Small intestine (tissue), 7 donors: ENCODE measurements at regions not wholly inside any gene's neighbourhood (a gene's known extent, or its start where the extent isn't known, plus 50 kb on each side); places are given as distances from the start of the nearest gene placed in this dataset.

Experiments used
- DNase-seq, 2 donors: peaks; one replicate each; pipeline versions ENCODE4 v3.0.0 to v3.0.0-alpha.2; 2013
- FAIRE-seq: peaks from 2 replicates; lab custom pipeline; 2012; peaks lifted over from hg19 to GRCh38; lab: Jason Lieb, UNC
- H3K27ac ChIP-seq, 3 donors: one replicate each; pipeline ENCODE4 v1.5.1; 2013; ENCODE audit warnings: low read length in 2 of 3, mild to moderate bottlenecking in 2 of 3, control low read depth in 1 of 3, inconsistent platforms in 1 of 3, low read depth in 1 of 3, moderate library complexity in 1 of 3
- H3K27me3 ChIP-seq, 3 donors: one replicate each; pipeline ENCODE4 v1.6.1; 2013; ENCODE audit warnings: low read length in 3 of 3, inconsistent platforms in 1 of 3; ENCODE audit not compliant: control insufficient read depth in 3 of 3, insufficient read depth in 3 of 3
- H3K36me3 ChIP-seq, 3 donors: one replicate each; pipeline ENCODE4 v1.6.1; 2013; ENCODE audit warnings: low read length in 3 of 3, inconsistent platforms in 1 of 3, low read depth in 1 of 3, mild to moderate bottlenecking in 1 of 3, moderate library complexity in 1 of 3; ENCODE audit not compliant: control insufficient read depth in 3 of 3, insufficient read depth in 2 of 3
- H3K4me1 ChIP-seq, 3 donors: one replicate each; pipeline ENCODE4 v1.6.1; 2013; ENCODE audit warnings: low read length in 2 of 3, inconsistent platforms in 1 of 3, low read depth in 1 of 3, mild to moderate bottlenecking in 1 of 3, moderate library complexity in 1 of 3; ENCODE audit not compliant: control insufficient read depth in 3 of 3, insufficient read depth in 2 of 3
- H3K4me3 ChIP-seq, 3 donors: one replicate each; pipeline ENCODE4 v1.5.1; 2013; ENCODE audit warnings: low read length in 3 of 3, control low read depth in 1 of 3, inconsistent platforms in 1 of 3, low read depth in 1 of 3, mild to moderate bottlenecking in 1 of 3, moderate library complexity in 1 of 3
- H3K9me3 ChIP-seq, 2 donors: one replicate each; pipeline ENCODE4 v1.6.1; 2013; ENCODE audit warnings: low read depth in 1 of 2, low read length in 1 of 2; ENCODE audit not compliant: control insufficient read depth in 2 of 2, insufficient read depth in 1 of 2
- WGBS, 3 donors: extraction: QIAGEN DNeasy Blood & Tissue Kit; methylation state at CpG; one replicate each; pipeline ENCODE4 v1.1.7; 2013; 5-methylcytosine and 5-hydroxymethylcytosine counted together
- donor health status: healthy with polysubstance abuse.
- donor health status: control.
- donor health status: control.
- donor health status: Bipolar disorder and iron deficiency.
- donor health status: healthy.

- H3K27ac ChIP-seq: peak overlapping the region in 1 of 3 donors; percentile 72
- FAIRE-seq: no peak
- 22 to 69% (median 41%) methylated on average over 2 of the region's 2 CpGs for WGBS, 3 donors
- no peaks in the 10 kb centered on the region for H3K27me3 ChIP-seq
- H3K4me3 ChIP-seq: no peak overlapping the region
- DNase-seq: peak; percentile 54 to 69
- peaks cover 0 to 23% (median 0%) of the 10 kb centered on the region in 3 donors for H3K4me1 ChIP-seq
- no peaks in the 10 kb centered on the region for H3K36me3 ChIP-seq
- no peaks in the 10 kb centered on the region for H3K9me3 ChIP-seq
These were observed 57.1 kb upstream of the SSR3 start for GRCh38 chr3:156611870-156612494.

GRCh38 chr3:156610154-156610553 lies 55.2 kb upstream of the SSR3 start:
- DNase-seq (no peak), FAIRE-seq (no peak)
- Histone ChIP-seq H3K27me3 (no peaks in the 10 kb centered on the region), H3K4me3 (no peak overlapping the region), H3K4me1 (peaks cover 0 to 31% (median 2%) of the 10 kb centered on the region in 3 donors), H3K9me3 (no peaks in the 10 kb centered on the region), H3K27ac (peak overlapping the region in 1 of 3 donors; percentile 62), H3K36me3 (no peaks in the 10 kb centered on the region)
- 70 to 87% (median 82%) methylated on average over 2 of the region's 2 CpGs for WGBS, 3 donors

GRCh38 chr3:156609546-156609945 lies 54.6 kb upstream of the SSR3 start:
- Histone ChIP-seq H3K27ac (peak overlapping the region in 1 of 3 donors; percentile 62), H3K27me3 (no peaks in the 10 kb centered on the region), H3K4me1 (peaks cover 0 to 37% (median 2%) of the 10 kb centered on the region in 3 donors), H3K9me3 (no peaks in the 10 kb centered on the region), H3K36me3 (no peaks in the 10 kb centered on the region), H3K4me3 (no peak overlapping the region)
- FAIRE-seq (no peak), DNase-seq (no peak)

GRCh38 chr3:156608601-156609514 lies 53.9 kb upstream of the SSR3 start:
- FAIRE-seq: no peak
- peak overlapping the region in 2 of 3 donors; percentile 4 to 62 for H3K27ac ChIP-seq

GRCh38 chr3:156606729-156607128 lies 51.8 kb upstream of the SSR3 start:
- 44 to 52% (median 49%) methylated on average over 4 of the region's 4 CpGs for WGBS, 3 donors

More at GRCh38 chr3:156608601-156609514, 53.9 kb upstream of the SSR3 start:
- Histone ChIP-seq H3K27me3 (no peaks in the 10 kb centered on the region), H3K36me3 (no peaks in the 10 kb centered on the region), H3K4me1 (peaks cover 0 to 39% (median 2%) of the 10 kb centered on the region in 3 donors), H3K9me3 (no peaks in the 10 kb centered on the region), H3K4me3 (no peak overlapping the region)
- 19 to 69% (median 44%) methylated on average over 9 of the region's 9 CpGs for WGBS, 3 donors
- peak; percentile 62 to 66 for DNase-seq

GRCh38 chr3:156605686-156606605 lies 51.0 kb upstream of the SSR3 start:
- Histone ChIP-seq H3K27me3 (no peaks in the 10 kb centered on the region), H3K9me3 (no peaks in the 10 kb centered on the region), H3K36me3 (no peaks in the 10 kb centered on the region), H3K4me1 (peaks cover 0 to 34% (median 2%) of the 10 kb centered on the region in 3 donors), H3K4me3 (peak overlapping the region in 2 of 3 donors; percentile 42 to 55), H3K27ac (peak overlapping the region; percentile 60 to 86 (median 80))
- WGBS, 3 donors: 7 to 19% (median 15%) methylated on average over 37 of the region's 37 CpGs
- DNase-seq (peak; percentile 51 to 81), FAIRE-seq (no peak)

More at GRCh38 chr3:156606729-156607128, 51.8 kb upstream of the SSR3 start:
- Histone ChIP-seq H3K4me1 (peaks cover 0 to 34% (median 2%) of the 10 kb centered on the region in 3 donors), H3K27me3 (no peaks in the 10 kb centered on the region), H3K9me3 (no peaks in the 10 kb centered on the region), H3K36me3 (no peaks in the 10 kb centered on the region), H3K4me3 (no peak overlapping the region), H3K27ac (peak overlapping the region in 1 of 3 donors; percentile 86)
- peak in 1 of 2 donors; percentile 30 for DNase-seq
- FAIRE-seq: no peak

GRCh38 chr3:156604642-156605144 lies 49.8 kb upstream of the SSR3 start:
- peak overlapping the region in 1 of 3 donors; percentile 86 for H3K27ac ChIP-seq
- no peak for FAIRE-seq

More at GRCh38 chr3:156604642-156605144, 49.8 kb upstream of the SSR3 start:
- 93 to 100% (median 96%) methylated on average over 2 of the region's 2 CpGs for WGBS, 3 donors
- no peak for DNase-seq
- Histone ChIP-seq H3K4me3 (no peak overlapping the region), H3K27me3 (no peaks in the 10 kb centered on the region), H3K36me3 (no peaks in the 10 kb centered on the region), H3K4me1 (peaks cover 0 to 29% (median 2%) of the 10 kb centered on the region in 3 donors), H3K9me3 (no peaks in the 10 kb centered on the region)
